Kidney capillary endothelial cell (primary cell): ENCODE measurements at regions not wholly inside any gene's neighbourhood (a gene's known extent, or its start where the extent isn't known, plus 50 kb on each side); places are given as distances from the start of the nearest gene placed in this dataset.

Source experiments
- DNase-seq: peaks from one replicate; pipeline ENCODE4 v3.0.0-alpha.2; 2018; ENCODE audit warnings: low spot score

GRCh38 chr20:58017231-58017969 is 211.1 kb downstream of the ANKRD60 start:
- DNase-seq: peak; percentile 92

GRCh38 chr20:58016779-58017178 is 211.7 kb downstream of the ANKRD60 start:
- DNase-seq: no peak

- DNase-seq: no peak
Observed at GRCh38 chr20:58014628-58015315, 213.7 kb downstream of the ANKRD60 start.

GRCh38 chr20:58012731-58013510 is 215.5 kb downstream of the ANKRD60 start:
- DNase-seq: no peak

- DNase-seq: no peak
Observed at GRCh38 chr20:58011947-58012610, 216.4 kb downstream of the ANKRD60 start.

- DNase-seq: no peak
Observed at GRCh38 chr20:58011106-58011946, 217.1 kb downstream of the ANKRD60 start.

- no peak for DNase-seq
Observed at GRCh38 chr20:58010666-58011065, 217.8 kb downstream of the ANKRD60 start.

- no peak for DNase-seq
Observed at GRCh38 chr20:58010186-58010585, 218.3 kb downstream of the ANKRD60 start.

- no peak for DNase-seq
Observed at GRCh38 chr20:58008866-58009265, 219.6 kb downstream of the ANKRD60 start.

GRCh38 chr20:58008413-58008812 is 220.0 kb downstream of the ANKRD60 start:
- DNase-seq: no peak

- no peak for DNase-seq
Observed at GRCh38 chr20:58007947-58008346, 220.5 kb downstream of the ANKRD60 start.

- no peak for DNase-seq
Observed at GRCh38 chr20:58006346-58007316, 221.8 kb downstream of the ANKRD60 start.

- no peak for DNase-seq
Observed at GRCh38 chr20:58005581-58006345, 222.7 kb downstream of the ANKRD60 start.

GRCh38 chr20:58004900-58005299 is 223.6 kb downstream of the ANKRD60 start:
- no peak for DNase-seq

- DNase-seq: no peak
Observed at GRCh38 chr20:58004146-58004545, 224.3 kb downstream of the ANKRD60 start.

GRCh38 chr20:58003525-58003924 is 224.9 kb downstream of the ANKRD60 start:
- DNase-seq: no peak

GRCh38 chr20:58002901-58003300 is 225.6 kb downstream of the ANKRD60 start:
- DNase-seq: no peak

GRCh38 chr20:58001946-58002345 is 226.5 kb downstream of the ANKRD60 start:
- no peak for DNase-seq

GRCh38 chr20:58001381-58001780 is 227.1 kb downstream of the ANKRD60 start:
- no peak for DNase-seq
